ENCODE measurements at regions not wholly inside any gene's neighbourhood (a gene's known extent, or its start where the extent isn't known, plus 50 kb on each side); places are given as distances from the start of the nearest gene placed in this dataset.

- no peak for DNase-seq
- Histone ChIP-seq H3K4me1 (no peaks in the 10 kb centered on the region), H3K9me3 (no peaks in the 10 kb centered on the region), H3K4me3 (replicated peaks in 1 of 3) (no peak overlapping the region), H3K27ac (no peak overlapping the region), H3K36me3 (no peaks in the 10 kb centered on the region), H3K27me3 (no peaks in the 10 kb centered on the region)
- intact Hi-C loops (cut with DNase I), result no loop called here
- no peak for TF ChIP-seq CTCF (IDR thresholded peaks at IDR 0.05)
- TF ChIP-seq POLR2A (IDR thresholded peaks at IDR 0.05), result no peak
- 95 to 97% methylated on average over 2 of the region's 2 CpGs for WGBS, 2 donors
Measured at GRCh38 chr2:215870986-215871385, 142.4 kb downstream of the MREG start.

GRCh38 chr2:215870088-215870490, 143.3 kb downstream of the MREG start:
- Histone ChIP-seq H3K27me3 (no peaks in the 10 kb centered on the region), H3K36me3 (no peaks in the 10 kb centered on the region), H3K4me3 (replicated peaks in 1 of 3) (no peak overlapping the region), H3K9me3 (no peaks in the 10 kb centered on the region), H3K4me1 (no peaks in the 10 kb centered on the region), H3K27ac (no peak overlapping the region)
- WGBS, 2 donors, result 81 to 90% methylated on average over 3 of the region's 3 CpGs
- DNase-seq, result no peak
- intact Hi-C loops (cut with DNase I), result no loop called here
- TF ChIP-seq POLR2A (IDR thresholded peaks at IDR 0.05), result no peak
- TF ChIP-seq CTCF (IDR thresholded peaks at IDR 0.05), result no peak

- H3K9me3 ChIP-seq, result no peaks in the 10 kb centered on the region
- no peak for DNase-seq
- no peak overlapping the region for H3K27ac ChIP-seq
- TF ChIP-seq CTCF (IDR thresholded peaks at IDR 0.05) (no peak), POLR2A (IDR thresholded peaks at IDR 0.05) (no peak)
- H3K4me1 ChIP-seq, result no peaks in the 10 kb centered on the region
- 74 to 84% methylated on average over 4 of the region's 4 CpGs for WGBS, 2 donors
- no peaks in the 10 kb centered on the region for H3K36me3 ChIP-seq
- H3K4me3 ChIP-seq (replicated peaks in 1 of 3), result no peak overlapping the region
- intact Hi-C loops (cut with DNase I), result no loop called here
- no peaks in the 10 kb centered on the region for H3K27me3 ChIP-seq
Measured at GRCh38 chr2:215868846-215869543, 144.4 kb downstream of the MREG start.

- 45 to 46% methylated on average over 2 of the region's 2 CpGs for WGBS, 2 donors
- no peak for DNase-seq
- Histone ChIP-seq H3K27ac (no peak overlapping the region), H3K27me3 (no peaks in the 10 kb centered on the region), H3K4me3 (replicated peaks in 1 of 3) (no peak overlapping the region), H3K4me1 (no peaks in the 10 kb centered on the region), H3K36me3 (no peaks in the 10 kb centered on the region), H3K9me3 (no peaks in the 10 kb centered on the region)
- no peak for TF ChIP-seq CTCF (IDR thresholded peaks at IDR 0.05)
- TF ChIP-seq POLR2A (IDR thresholded peaks at IDR 0.05), result no peak
- intact Hi-C loops (cut with DNase I), result no loop called here
Measured at GRCh38 chr2:215866606-215867005, 146.7 kb downstream of the MREG start.

- H3K9me3 ChIP-seq, result no peaks in the 10 kb centered on the region
- 29 to 45% methylated on average over 2 of the region's 2 CpGs for WGBS, 2 donors
- no peaks in the 10 kb centered on the region for H3K27me3 ChIP-seq
- H3K4me3 ChIP-seq (replicated peaks in 1 of 3), result no peak overlapping the region
- H3K36me3 ChIP-seq, result no peaks in the 10 kb centered on the region
- no peaks in the 10 kb centered on the region for H3K4me1 ChIP-seq
- DNase-seq, result no peak
- intact Hi-C loops (cut with DNase I), result no loop called here
- H3K27ac ChIP-seq, result no peak overlapping the region
- TF ChIP-seq POLR2A (IDR thresholded peaks at IDR 0.05) (no peak), CTCF (IDR thresholded peaks at IDR 0.05) (no peak)
Measured at GRCh38 chr2:215863687-215864086, 149.7 kb downstream of the MREG start.
